ENCODE measurements at regions not wholly inside any gene's neighbourhood (a gene's known extent, or its start where the extent isn't known, plus 50 kb on each side); places are given as distances from the start of the nearest gene placed in this dataset.
"Not testable (repeated sequence)": the region's sequence is repeated elsewhere in the genome, so short reads cannot be mapped to it uniquely, and the experiment has no call there.

- H3K36me3 ChIP-seq (ENCODE audit: control insufficient read depth in 3 of 3, insufficient read depth in 3 of 3, low read length in 3 of 3); H3K9me3 ChIP-seq (ENCODE audit: control insufficient read depth in 3 of 3, low read length in 3 of 3); H3K4me1 ChIP-seq (ENCODE audit: control insufficient read depth in 3 of 3, insufficient read depth in 3 of 3, low read length in 3 of 3); H3K27me3 ChIP-seq (ENCODE audit: control insufficient read depth in 3 of 3, insufficient read depth in 3 of 3, low read length in 3 of 3); H3K27ac ChIP-seq (ENCODE audit: low read depth, low read length); H3K9ac ChIP-seq (ENCODE audit: low read depth in 1 of 3, low read length in 3 of 3); H3K4me3 ChIP-seq (ENCODE audit: low read length in 3 of 3): not testable (repeated sequence)
These were observed 58.6 kb upstream of the CD55 start for GRCh38 chr1:207262891-207263290.

GRCh38 chr1:207264663-207265252 lies 56.7 kb upstream of the CD55 start:
- Histone ChIP-seq H3K27ac (ENCODE audit: low read depth, low read length) (no peak overlapping the region), H3K9me3 (ENCODE audit: control insufficient read depth in 3 of 3, low read length in 3 of 3) (no peaks in the 10 kb centered on the region), H3K9ac (ENCODE audit: low read depth in 1 of 3, low read length in 3 of 3) (no peak overlapping the region), H3K4me3 (ENCODE audit: low read length in 3 of 3) (no peak overlapping the region), H3K27me3 (ENCODE audit: control insufficient read depth in 3 of 3, insufficient read depth in 3 of 3, low read length in 3 of 3) (no peaks in the 10 kb centered on the region), H3K36me3 (ENCODE audit: control insufficient read depth in 3 of 3, insufficient read depth in 3 of 3, low read length in 3 of 3) (no peaks in the 10 kb centered on the region), H3K4me1 (ENCODE audit: control insufficient read depth in 3 of 3, insufficient read depth in 3 of 3, low read length in 3 of 3) (no peaks in the 10 kb centered on the region)

DNA sequence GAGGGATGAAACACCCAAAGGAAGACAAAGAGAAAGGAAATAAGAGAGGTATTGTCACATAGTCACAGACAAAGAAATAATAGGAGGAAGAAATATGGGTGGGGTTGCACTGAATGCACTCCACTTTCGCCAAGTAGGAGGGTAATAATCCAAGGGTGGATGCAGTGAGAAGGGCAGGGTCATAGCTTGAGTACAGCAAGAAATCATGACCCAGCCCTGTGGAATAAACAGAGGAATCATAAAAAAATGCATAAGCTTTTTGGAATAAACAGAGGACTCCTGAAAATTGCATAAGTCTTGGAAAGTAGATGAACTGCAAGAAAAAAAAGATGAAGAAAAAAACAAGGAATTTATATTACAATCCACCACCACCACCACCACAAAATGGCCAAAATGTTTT lies 53.1 kb upstream of the CD55 start:
- H3K27ac ChIP-seq (ENCODE audit: low read depth, low read length): no peak overlapping the region

GRCh38 chr1:207268753-207269511 lies 52.5 kb upstream of the CD55 start:
- Histone ChIP-seq H3K9ac (ENCODE audit: low read depth in 1 of 3, low read length in 3 of 3) (no peak overlapping the region), H3K27ac (ENCODE audit: low read depth, low read length) (no peak overlapping the region), H3K4me3 (ENCODE audit: low read length in 3 of 3) (no peak overlapping the region), H3K4me1 (ENCODE audit: control insufficient read depth in 3 of 3, insufficient read depth in 3 of 3, low read length in 3 of 3) (no peaks in the 10 kb centered on the region), H3K27me3 (ENCODE audit: control insufficient read depth in 3 of 3, insufficient read depth in 3 of 3, low read length in 3 of 3) (no peaks in the 10 kb centered on the region), H3K9me3 (ENCODE audit: control insufficient read depth in 3 of 3, low read length in 3 of 3) (no peaks in the 10 kb centered on the region), H3K36me3 (ENCODE audit: control insufficient read depth in 3 of 3, insufficient read depth in 3 of 3, low read length in 3 of 3) (no peaks in the 10 kb centered on the region)

More for the DNA sequence above, 53.1 kb upstream of the CD55 start:
- no peaks in the 10 kb centered on the region for H3K4me1 ChIP-seq (ENCODE audit: control insufficient read depth in 3 of 3, insufficient read depth in 3 of 3, low read length in 3 of 3)
- no peak overlapping the region for H3K4me3 ChIP-seq (ENCODE audit: low read length in 3 of 3)
- H3K9me3 ChIP-seq (ENCODE audit: control insufficient read depth in 3 of 3, low read length in 3 of 3): no peaks in the 10 kb centered on the region
- no peaks in the 10 kb centered on the region for H3K36me3 ChIP-seq (ENCODE audit: control insufficient read depth in 3 of 3, insufficient read depth in 3 of 3, low read length in 3 of 3)
- no peaks in the 10 kb centered on the region for H3K27me3 ChIP-seq (ENCODE audit: control insufficient read depth in 3 of 3, insufficient read depth in 3 of 3, low read length in 3 of 3)
- no peak overlapping the region for H3K9ac ChIP-seq (ENCODE audit: low read depth in 1 of 3, low read length in 3 of 3)

Measured in skeletal muscle tissue (tissue), 3 donors.